Body of pancreas (tissue), 4 donors: ENCODE measurements at regions not wholly inside any gene's neighbourhood (a gene's known extent, or its start where the extent isn't known, plus 50 kb on each side); places are given as distances from the start of the nearest gene placed in this dataset.

Experiments
- ATAC-seq: fragments of 150-250 bp; one replicate; pipeline ENCODE4 v1.9.1; 2016
- DNase-seq, 4 donors: peaks; one replicate each; pipeline ENCODE4 v3.0.0-alpha.2; 2019
- H3K27ac ChIP-seq, 4 donors: fragments of 200-600 bp; sonication (generic); 1 replicate in 3 of 4; 2 replicates in 1 of 4; pipeline versions ENCODE4 v1.5.1 to v1.6.1; 2016 to 2019; ENCODE audit warnings: mild to moderate bottlenecking in 1 of 4, mixed read lengths in 1 of 4, moderate library complexity in 1 of 4
- H3K27me3 ChIP-seq, 2 donors: fragments of 200-600 bp; sonication (generic); one replicate each; pipeline ENCODE4 v1.6.0; 2016; ENCODE audit warnings: mild to moderate bottlenecking in 1 of 2
- H3K36me3 ChIP-seq, 2 donors: fragments of 200-600 bp; sonication (generic); replicated peaks in 1 of 2; 2 replicates each; pipeline ENCODE4 v1.5.1; 2016; ENCODE audit warnings: low read depth in 2 of 2; ENCODE audit not compliant: insufficient read depth in 1 of 2
- H3K4me1 ChIP-seq: fragments of 200-600 bp; sonication (generic); one replicate; pipeline ENCODE4 v1.6.0; 2016
- H3K4me3 ChIP-seq, 2 donors: fragments of 200-600 bp; sonication (generic); 1 replicate in 1 of 2; 2 replicates in 1 of 2; pipeline ENCODE4 v1.5.1; 2016 to 2019
- H3K9me3 ChIP-seq, 3 donors: fragments of 200-600 bp; sonication (generic); 1 replicate in 2 of 3; 2 replicates in 1 of 3; pipeline ENCODE4 v1.5.1; 2016
- POLR2A ChIP-seq, 3 donors: fragments of 450-650 bp; IDR thresholded peaks; one replicate each; pipeline ENCODE4 v1.6.1; 2016; ENCODE audit warnings: antibody characterized with exemption in 3 of 3, mild to moderate bottlenecking in 2 of 3
- WGBS, 2 donors: methylation state at CpG; one replicate each; pipeline ENCODE4 v1.1.5; 2017; 5-methylcytosine and 5-hydroxymethylcytosine counted together
- intact Hi-C: fragments of 100-400 bp; cut with DNase I; formaldehyde crosslinking; loops from one replicate; pipeline ENCODE4 v1.15.1; 2023
- TF ChIP-seq, protein P1 (sequence below), 7 experiments: fragments of 450-650 bp in 4 of 7; fragments of 200-600 bp in 3 of 7; sonication (generic) in 3 of 7; IDR thresholded peaks; one replicate each; pipeline ENCODE4 v1.5.1; 2016 to 2019; ENCODE audit warnings: antibody characterized with exemption in 7 of 7

DNA sequence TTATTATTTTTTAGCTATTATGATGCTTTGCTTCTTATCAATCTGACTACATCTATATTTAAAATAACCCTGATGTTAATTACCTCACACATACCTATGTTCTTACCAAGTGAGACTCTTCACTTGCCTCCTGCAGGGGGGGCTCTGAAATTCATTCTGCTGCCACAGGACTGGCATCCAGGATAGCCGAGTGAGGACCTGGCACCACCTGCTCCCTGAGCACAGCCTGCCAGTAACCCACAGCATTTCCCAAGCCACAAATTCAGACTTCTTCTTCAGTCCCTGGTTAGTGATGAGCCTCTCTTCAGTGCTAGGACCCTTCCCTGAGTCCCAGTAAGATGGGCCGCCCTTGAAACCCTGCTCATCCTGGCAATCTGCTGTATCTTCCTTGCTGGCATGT lies 296.5 kb upstream of the PLXNA2 start:
- intact Hi-C loops: no loop called here
- DNase-seq: no peak
- Histone ChIP-seq H3K9me3 (no peaks in the 10 kb centered on the region), H3K27me3 (no peaks in the 10 kb centered on the region), H3K4me3 (no peak overlapping the region), H3K4me1 (no peaks in the 10 kb centered on the region), H3K36me3 (no peaks in the 10 kb centered on the region), H3K27ac (no peak overlapping the region)
- ATAC-seq: no peak
- WGBS, 2 donors: 76 to 81% methylated on average over 2 of the region's 2 CpGs
- TF ChIP-seq, protein P1, sequence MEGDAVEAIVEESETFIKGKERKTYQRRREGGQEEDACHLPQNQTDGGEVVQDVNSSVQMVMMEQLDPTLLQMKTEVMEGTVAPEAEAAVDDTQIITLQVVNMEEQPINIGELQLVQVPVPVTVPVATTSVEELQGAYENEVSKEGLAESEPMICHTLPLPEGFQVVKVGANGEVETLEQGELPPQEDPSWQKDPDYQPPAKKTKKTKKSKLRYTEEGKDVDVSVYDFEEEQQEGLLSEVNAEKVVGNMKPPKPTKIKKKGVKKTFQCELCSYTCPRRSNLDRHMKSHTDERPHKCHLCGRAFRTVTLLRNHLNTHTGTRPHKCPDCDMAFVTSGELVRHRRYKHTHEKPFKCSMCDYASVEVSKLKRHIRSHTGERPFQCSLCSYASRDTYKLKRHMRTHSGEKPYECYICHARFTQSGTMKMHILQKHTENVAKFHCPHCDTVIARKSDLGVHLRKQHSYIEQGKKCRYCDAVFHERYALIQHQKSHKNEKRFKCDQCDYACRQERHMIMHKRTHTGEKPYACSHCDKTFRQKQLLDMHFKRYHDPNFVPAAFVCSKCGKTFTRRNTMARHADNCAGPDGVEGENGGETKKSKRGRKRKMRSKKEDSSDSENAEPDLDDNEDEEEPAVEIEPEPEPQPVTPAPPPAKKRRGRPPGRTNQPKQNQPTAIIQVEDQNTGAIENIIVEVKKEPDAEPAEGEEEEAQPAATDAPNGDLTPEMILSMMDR (IDR thresholded peaks at IDR 0.05): no peak
- TF ChIP-seq POLR2A (IDR thresholded peaks at IDR 0.05): no peak

DNA sequence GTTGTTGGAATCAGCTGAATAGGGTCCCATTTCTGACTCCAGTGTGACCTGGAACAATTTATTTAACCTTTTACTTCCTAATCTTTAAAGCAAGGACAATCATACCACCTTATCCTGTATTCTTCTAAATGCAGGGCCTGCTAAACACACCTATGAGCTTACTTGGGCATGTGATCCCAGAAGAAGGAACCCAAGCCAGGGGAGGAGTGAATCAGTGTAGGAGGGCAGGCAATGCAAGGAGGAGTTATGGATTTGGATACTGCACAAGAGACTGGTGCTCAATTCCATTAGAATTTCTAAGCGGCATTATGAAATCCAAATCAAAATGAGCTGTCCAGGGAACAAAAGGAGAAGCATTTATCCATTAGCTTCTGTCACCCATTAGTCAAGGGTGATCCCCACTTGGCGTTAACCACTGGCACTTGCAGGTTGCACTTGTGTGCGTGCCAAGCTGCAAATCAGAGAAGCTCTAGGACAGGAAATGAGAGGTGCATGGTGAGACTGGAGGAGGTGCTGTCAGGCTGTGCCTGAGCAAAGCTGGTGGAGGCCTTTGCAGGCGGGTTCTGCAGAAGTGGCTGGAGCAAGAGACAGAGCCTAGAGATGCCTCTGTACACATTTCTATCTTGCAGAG lies 297.2 kb upstream of the PLXNA2 start:
- 77 to 82% methylated on average over 4 of the region's 4 CpGs for WGBS, 2 donors
- H3K4me3 ChIP-seq: no peak overlapping the region
- no peaks in the 10 kb centered on the region for H3K9me3 ChIP-seq
- intact Hi-C loops: no loop called here
- no peak for DNase-seq
- no peaks in the 10 kb centered on the region for H3K36me3 ChIP-seq
- no peaks in the 10 kb centered on the region for H3K4me1 ChIP-seq
- no peaks in the 10 kb centered on the region for H3K27me3 ChIP-seq
- TF ChIP-seq, protein P1 (IDR thresholded peaks at IDR 0.05): no peak
- TF ChIP-seq POLR2A (IDR thresholded peaks at IDR 0.05): no peak
- no peak overlapping the region for H3K27ac ChIP-seq
- no peak for ATAC-seq

DNA sequence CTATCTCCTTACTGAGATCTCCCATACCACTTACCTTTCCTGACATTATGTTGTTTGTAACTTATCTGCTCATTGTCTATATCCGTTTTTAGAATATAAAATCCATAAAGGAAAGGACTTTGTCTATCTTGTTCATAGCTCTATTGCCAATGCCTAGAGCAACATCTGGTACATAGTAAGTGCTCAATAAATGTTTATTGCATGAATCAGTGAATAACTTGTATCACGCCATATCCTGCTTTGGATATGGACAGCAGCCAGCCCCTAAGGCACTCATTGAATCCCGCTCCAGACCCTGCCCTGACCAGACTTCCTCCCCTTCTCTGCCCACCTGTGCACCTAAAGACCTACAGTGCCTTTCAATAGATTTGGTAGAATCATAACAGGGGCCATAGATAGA lies 298.1 kb upstream of the PLXNA2 start:
- no peak for TF ChIP-seq POLR2A (IDR thresholded peaks at IDR 0.05)
- TF ChIP-seq, protein P1 (IDR thresholded peaks at IDR 0.05): no peak

DNA sequence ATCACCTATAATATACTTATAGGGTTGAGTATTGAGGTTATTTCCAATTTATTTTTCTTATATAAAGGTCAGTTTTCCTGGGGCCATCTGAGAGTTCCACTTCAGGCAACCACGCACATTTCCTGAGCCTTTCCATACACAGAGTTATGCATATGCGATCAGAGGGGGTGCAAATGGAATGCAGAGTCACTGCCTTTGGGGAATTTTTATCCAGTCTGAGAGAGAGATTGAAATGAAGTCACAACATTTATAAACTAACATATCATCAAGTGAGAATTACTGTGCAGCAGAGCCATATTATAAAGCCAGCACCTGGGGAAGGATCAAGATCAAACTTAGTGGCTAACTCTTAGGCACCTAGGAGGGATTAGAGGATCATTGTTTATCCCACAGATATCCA lies 299.9 kb upstream of the PLXNA2 start:
- ATAC-seq: no peak
- WGBS, 2 donors: 73 to 82% methylated on average over 2 of the region's 2 CpGs

More for the DNA sequence above, 298.1 kb upstream of the PLXNA2 start:
- H3K36me3 ChIP-seq: no peaks in the 10 kb centered on the region
- H3K9me3 ChIP-seq: no peaks in the 10 kb centered on the region
- 89 to 90% methylated on average over 3 of the region's 3 CpGs for whole genome bisulfite sequencing, 2 donors
- DNase-seq (no peak), ATAC-seq (no peak)
- H3K4me3 ChIP-seq: no peak overlapping the region
- no peaks in the 10 kb centered on the region for H3K4me1 ChIP-seq
- no peaks in the 10 kb centered on the region for H3K27me3 ChIP-seq
- intact Hi-C loops: no loop called here
- no peak overlapping the region for H3K27ac ChIP-seq

More for the DNA sequence above, 299.9 kb upstream of the PLXNA2 start:
- TF ChIP-seq, protein P1 (IDR thresholded peaks at IDR 0.05): no peak
- no peak for TF ChIP-seq POLR2A (IDR thresholded peaks at IDR 0.05)
- intact Hi-C loops: no loop called here
- Histone ChIP-seq H3K27me3 (no peaks in the 10 kb centered on the region), H3K4me1 (no peaks in the 10 kb centered on the region), H3K27ac (no peak overlapping the region), H3K36me3 (no peaks in the 10 kb centered on the region), H3K4me3 (no peak overlapping the region), H3K9me3 (no peaks in the 10 kb centered on the region)
- DNase-seq: no peak
